Tibial artery (tissue), 4 donors: ENCODE measurements at regions not wholly inside any gene's neighbourhood (a gene's known extent, or its start where the extent isn't known, plus 50 kb on each side); places are given as distances from the start of the nearest gene placed in this dataset.

Experiments used
- DNase-seq, 2 donors: peaks; one replicate each; pipeline ENCODE4 v3.0.0-alpha.2; 2019
- H3K27ac ChIP-seq, 2 donors: fragments of 200-600 bp; sonication (generic) in 1 of 2; 1 replicate in 1 of 2; 2 replicates in 1 of 2; pipeline ENCODE4 v1.5.1; 2018 to 2019; ENCODE audit warnings: mild to moderate bottlenecking in 1 of 2
- H3K27me3 ChIP-seq, 2 donors: fragments of 200-600 bp; sonication (generic) in 1 of 2; one replicate each; pipeline versions ENCODE4 v1.5.1 to v1.6.0; 2016 to 2019
- H3K36me3 ChIP-seq, 3 donors: fragments of 200-600 bp; sonication (generic) in 2 of 3; one replicate each; pipeline ENCODE4 v1.5.1; 2016 to 2019; ENCODE audit warnings: mild to moderate bottlenecking in 2 of 3
- H3K4me1 ChIP-seq, 4 donors: fragments of 200-600 bp; sonication (generic) in 2 of 4; 1 replicate in 3 of 4; 2 replicates in 1 of 4; pipeline ENCODE4 v1.5.1; 2016 to 2019
- H3K4me3 ChIP-seq, 2 donors: fragments of 200-600 bp; sonication (generic) in 1 of 2; 1 replicate in 1 of 2; 2 replicates in 1 of 2; pipeline ENCODE4 v1.5.1; 2018 to 2019; ENCODE audit warnings: mild to moderate bottlenecking in 2 of 2
- H3K9me3 ChIP-seq, 3 donors: fragments of 200-600 bp; sonication (generic) in 1 of 3; one replicate each; pipeline ENCODE4 v1.5.1; 2016 to 2019
- intact Hi-C: fragments of 100-400 bp; cut with DNase I; formaldehyde crosslinking; loops from one replicate; pipeline ENCODE4 v1.15.0; 2023; ENCODE audit warnings: low total_unique reads
- TF ChIP-seq, protein P1 (sequence below), 2 experiments: fragments of 200-600 bp in 1 of 2; fragments of 450-650 bp in 1 of 2; IDR thresholded peaks; one replicate each; pipeline ENCODE4 v1.5.1; 2017 to 2019; ENCODE audit warnings: antibody characterized with exemption in 2 of 2, mild to moderate bottlenecking in 1 of 2, moderate library complexity in 1 of 2

DNA sequence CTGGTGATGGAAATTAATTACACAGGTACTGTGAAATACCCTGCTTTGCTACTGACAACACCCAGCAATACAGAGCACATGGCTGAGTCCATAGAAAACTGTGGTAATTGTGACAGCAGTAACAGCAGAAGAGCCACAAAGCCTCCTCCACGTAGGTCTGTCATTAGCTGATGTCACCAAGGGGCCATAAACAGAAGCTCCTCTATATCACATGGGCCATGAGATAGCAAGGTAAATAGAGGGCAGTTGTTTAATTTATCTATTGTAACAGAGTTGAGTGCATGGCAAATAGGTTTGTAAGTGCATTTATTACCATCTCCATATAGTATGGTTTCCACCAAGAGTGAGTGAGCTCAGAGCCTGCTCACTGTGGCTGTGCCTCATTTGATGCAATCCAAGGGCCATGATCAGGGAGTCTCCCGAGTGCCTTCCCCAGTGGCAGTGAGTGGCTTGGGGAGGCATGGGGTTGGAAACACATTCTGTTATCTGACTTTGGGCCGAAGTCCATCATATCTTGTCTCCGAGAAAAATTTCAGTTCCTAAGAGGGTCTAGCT, 281.2 kb downstream of the SKAP2 start:
- TF ChIP-seq, protein P1, sequence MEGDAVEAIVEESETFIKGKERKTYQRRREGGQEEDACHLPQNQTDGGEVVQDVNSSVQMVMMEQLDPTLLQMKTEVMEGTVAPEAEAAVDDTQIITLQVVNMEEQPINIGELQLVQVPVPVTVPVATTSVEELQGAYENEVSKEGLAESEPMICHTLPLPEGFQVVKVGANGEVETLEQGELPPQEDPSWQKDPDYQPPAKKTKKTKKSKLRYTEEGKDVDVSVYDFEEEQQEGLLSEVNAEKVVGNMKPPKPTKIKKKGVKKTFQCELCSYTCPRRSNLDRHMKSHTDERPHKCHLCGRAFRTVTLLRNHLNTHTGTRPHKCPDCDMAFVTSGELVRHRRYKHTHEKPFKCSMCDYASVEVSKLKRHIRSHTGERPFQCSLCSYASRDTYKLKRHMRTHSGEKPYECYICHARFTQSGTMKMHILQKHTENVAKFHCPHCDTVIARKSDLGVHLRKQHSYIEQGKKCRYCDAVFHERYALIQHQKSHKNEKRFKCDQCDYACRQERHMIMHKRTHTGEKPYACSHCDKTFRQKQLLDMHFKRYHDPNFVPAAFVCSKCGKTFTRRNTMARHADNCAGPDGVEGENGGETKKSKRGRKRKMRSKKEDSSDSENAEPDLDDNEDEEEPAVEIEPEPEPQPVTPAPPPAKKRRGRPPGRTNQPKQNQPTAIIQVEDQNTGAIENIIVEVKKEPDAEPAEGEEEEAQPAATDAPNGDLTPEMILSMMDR (IDR thresholded peaks at IDR 0.05), result no peak
- Histone ChIP-seq H3K4me1 (no peaks in the 10 kb centered on the region), H3K27ac (no peak overlapping the region), H3K36me3 (no peaks in the 10 kb centered on the region), H3K27me3 (peaks cover 0 to 3% of the 10 kb centered on the region in 2 donors), H3K9me3 (no peaks in the 10 kb centered on the region), H3K4me3 (no peak overlapping the region)
- DNase-seq, result no peak
- intact Hi-C loops, result no loop called here

DNA sequence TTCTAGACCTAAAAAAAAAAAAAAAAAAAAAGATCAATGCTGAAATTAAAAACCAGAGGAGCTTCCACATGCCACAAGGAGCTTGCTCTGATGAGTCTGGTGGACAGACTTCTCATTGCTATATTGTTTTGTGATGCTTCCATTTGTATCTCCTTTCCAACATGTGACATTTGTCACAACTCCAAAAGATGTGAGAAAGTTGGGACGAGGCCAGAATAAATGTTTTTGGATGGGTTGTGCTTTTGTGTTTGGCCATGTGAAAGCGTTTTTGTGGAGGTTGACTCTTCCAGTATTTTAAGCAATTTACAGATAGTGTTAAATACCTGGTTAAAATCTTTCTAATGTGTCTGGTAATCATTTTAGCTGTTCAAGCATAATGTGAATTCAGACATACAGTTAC, 280.1 kb downstream of the SKAP2 start:
- H3K27ac ChIP-seq, result no peak overlapping the region
- H3K27me3 ChIP-seq, result no peaks in the 10 kb centered on the region
- no peak overlapping the region for H3K4me3 ChIP-seq
- no peak for DNase-seq
- intact Hi-C loops, result no loop called here
- no peaks in the 10 kb centered on the region for H3K36me3 ChIP-seq
- H3K4me1 ChIP-seq, result no peaks in the 10 kb centered on the region
- no peaks in the 10 kb centered on the region for H3K9me3 ChIP-seq
- TF ChIP-seq, protein P1 (IDR thresholded peaks at IDR 0.05), result no peak

DNA sequence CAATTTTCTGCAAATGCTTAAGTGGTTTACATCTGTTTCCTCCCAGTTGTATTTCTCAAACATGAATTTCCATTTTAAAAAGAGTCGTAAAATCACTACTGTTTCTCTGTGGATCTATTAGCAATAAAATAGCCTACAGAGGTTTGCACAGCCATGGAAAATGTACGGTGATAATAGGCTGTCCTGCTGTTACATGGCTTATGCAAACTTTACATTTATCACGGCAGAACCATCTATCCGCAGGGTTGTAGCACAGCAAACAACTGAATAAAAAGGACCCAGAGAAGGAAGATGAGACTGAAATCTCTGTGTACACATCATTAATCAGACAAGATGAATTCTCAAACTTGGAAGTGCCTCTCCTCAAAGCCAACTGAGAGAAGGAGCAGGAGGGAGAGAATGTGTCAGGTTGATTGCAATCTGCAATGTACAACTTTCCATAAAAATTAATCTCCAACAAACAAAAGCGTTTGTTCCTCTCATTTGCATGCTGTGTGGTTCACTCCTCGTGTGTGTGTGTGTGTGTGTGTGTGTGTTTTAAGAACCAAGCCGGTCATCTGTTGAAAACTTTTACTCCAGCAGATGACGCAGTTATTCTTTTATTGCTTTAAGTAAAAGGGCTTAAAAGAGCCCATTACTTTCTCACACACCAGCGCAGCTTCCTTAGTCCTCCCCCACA, 279.3 kb downstream of the SKAP2 start:
- Histone ChIP-seq H3K27ac (no peak overlapping the region), H3K27me3 (no peaks in the 10 kb centered on the region), H3K36me3 (no peaks in the 10 kb centered on the region), H3K9me3 (no peaks in the 10 kb centered on the region), H3K4me1 (no peaks in the 10 kb centered on the region), H3K4me3 (no peak overlapping the region)
- intact Hi-C loops, result no loop called here
- DNase-seq, result no peak
- TF ChIP-seq, protein P1 (IDR thresholded peaks at IDR 0.05), result no peak

DNA sequence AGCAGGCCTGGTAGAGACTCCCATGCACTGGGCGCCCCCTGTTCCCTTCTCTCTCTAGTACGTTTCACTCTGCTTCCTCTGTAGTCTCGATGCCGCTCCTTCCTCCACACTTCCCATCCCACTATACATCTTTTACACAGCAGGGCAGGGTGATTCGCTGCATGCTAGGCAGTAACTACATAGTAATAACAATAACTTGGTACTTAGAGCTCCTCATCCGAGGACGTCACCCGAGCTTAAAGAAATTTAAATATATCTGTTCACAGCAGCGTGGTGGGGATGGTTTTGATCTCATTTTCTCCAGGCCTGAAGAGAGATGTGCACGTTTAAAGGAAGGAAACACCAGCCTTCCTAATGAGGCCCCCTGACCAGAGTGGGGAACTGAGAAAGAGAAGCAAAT, 276.9 kb downstream of the SKAP2 start:
- Histone ChIP-seq H3K4me3 (no peak overlapping the region), H3K9me3 (no peaks in the 10 kb centered on the region), H3K27me3 (no peaks in the 10 kb centered on the region), H3K27ac (no peak overlapping the region), H3K4me1 (peaks cover 0 to 7% (median 5%) of the 10 kb centered on the region in 4 donors), H3K36me3 (no peaks in the 10 kb centered on the region)
- intact Hi-C loops, result no loop called here
- no peak for DNase-seq
- TF ChIP-seq, protein P1 (IDR thresholded peaks at IDR 0.05), result no peak

DNA sequence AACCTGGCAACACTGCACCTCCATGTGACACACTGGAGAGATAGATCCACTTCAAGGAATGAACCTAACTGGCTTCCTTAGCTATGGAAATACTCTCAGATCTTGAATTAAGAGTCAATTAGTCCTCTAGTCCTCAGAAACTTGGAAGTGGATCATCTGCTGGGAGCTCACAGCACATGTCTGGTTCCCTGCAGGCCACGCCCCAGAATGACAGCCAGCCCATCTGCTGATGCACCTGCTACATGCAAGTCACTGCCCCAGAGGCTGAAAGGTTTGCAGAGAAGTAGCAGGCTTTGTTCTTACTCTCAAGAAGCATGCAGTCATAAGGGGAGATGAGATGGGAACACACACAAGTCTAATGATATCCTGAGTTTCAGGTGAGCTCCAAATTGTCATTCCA, 275.9 kb downstream of the SKAP2 start:
- H3K36me3 ChIP-seq, result no peaks in the 10 kb centered on the region
- H3K27ac ChIP-seq, result no peak overlapping the region
- no peaks in the 10 kb centered on the region for H3K9me3 ChIP-seq
- H3K4me3 ChIP-seq, result no peak overlapping the region
- DNase-seq, result no peak
- intact Hi-C loops, result no loop called here
- H3K27me3 ChIP-seq, result no peaks in the 10 kb centered on the region
- H3K4me1 ChIP-seq, result peaks cover 0 to 15% (median 8%) of the 10 kb centered on the region in 4 donors
- TF ChIP-seq, protein P1 (IDR thresholded peaks at IDR 0.05), result no peak
